A673 (cell line): ENCODE measurements at regions not wholly inside any gene's neighbourhood (a gene's known extent, or its start where the extent isn't known, plus 50 kb on each side); places are given as distances from the start of the nearest gene placed in this dataset.

Experiments
- CTCF ChIP-seq: fragments of 300-800, 200-600 bp; sonication (generic); conservative IDR thresholded peaks from 2 replicates; pipeline ENCODE4 v1.5.1; 2017; ENCODE audit warnings: low read depth, mild to moderate bottlenecking, antibody characterized with exemption, low read length, moderate library complexity, mixed read lengths
- EZH2 ChIP-seq: fragments of 200-600 bp; sonication (generic); IDR thresholded peaks from 2 replicates; pipeline ENCODE4 v1.6.1; 2017; ENCODE audit warnings: borderline replicate concordance, low read depth, mild to moderate bottlenecking, mixed read lengths, antibody characterized with exemption, low read length; ENCODE audit not compliant: poor library complexity, severe bottlenecking

GRCh38 chr1:195562074-195562473, 1046.2 kb downstream of the KCNT2 start:
- no peak for TF ChIP-seq EZH2
- TF ChIP-seq CTCF = no peak
